HUES6 (cell line): ENCODE measurements at regions not wholly inside any gene's neighbourhood (a gene's known extent, or its start where the extent isn't known, plus 50 kb on each side); places are given as distances from the start of the nearest gene placed in this dataset.

ENCODE experiments used
- H3K27ac ChIP-seq: 2 replicates; pipeline ENCODE4 v1.7.0; 2013; ENCODE audit warnings: low read depth, mild to moderate bottlenecking, low read length, inconsistent platforms
- H3K27me3 ChIP-seq: 2 replicates; pipeline ENCODE4 v1.6.1; 2013; ENCODE audit warnings: low read length; ENCODE audit not compliant: control insufficient read depth, insufficient read depth
- H3K36me3 ChIP-seq: 2 replicates; pipeline ENCODE4 v1.6.1; 2013; ENCODE audit warnings: low read length; ENCODE audit not compliant: control insufficient read depth, insufficient read depth
- H3K4me1 ChIP-seq: 2 replicates; pipeline ENCODE4 v1.6.1; 2013; ENCODE audit warnings: low read length; ENCODE audit not compliant: control insufficient read depth, insufficient read depth
- H3K4me3 ChIP-seq: 2 replicates; pipeline ENCODE4 v1.5.1; 2013; ENCODE audit warnings: low read depth, low read length
- H3K9ac ChIP-seq: one replicate; pipeline ENCODE4 v1.6.1; 2013; ENCODE audit warnings: mild to moderate bottlenecking, low read length
- H3K9me3 ChIP-seq: 2 replicates; pipeline ENCODE4 v1.6.1; 2013; ENCODE audit warnings: low read depth, low read length; ENCODE audit not compliant: control insufficient read depth, insufficient read depth

DNA sequence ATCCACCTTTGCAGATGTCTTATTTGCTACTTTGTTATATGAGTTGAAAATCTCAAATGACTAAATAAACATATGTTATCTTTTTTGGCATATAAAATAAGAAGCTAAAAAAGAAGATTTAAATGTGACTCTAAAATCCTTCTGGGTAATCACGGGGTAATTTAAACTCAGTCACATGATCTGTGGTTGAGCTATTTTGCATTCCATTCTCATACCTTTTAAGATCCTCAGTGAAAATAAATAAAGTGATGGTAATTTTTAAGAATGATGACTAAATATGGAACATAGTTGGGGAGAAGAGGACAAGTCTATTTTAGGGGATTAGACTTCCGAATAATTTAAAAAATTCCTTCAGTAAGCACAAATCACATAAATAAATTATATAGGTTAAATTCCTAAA is 1076.8 kb downstream of the TUSC7 start:
- Histone ChIP-seq H3K9me3 (no peaks in the 10 kb centered on the region), H3K4me1 (peaks cover 28% of the 10 kb centered on the region), H3K9ac (no peak overlapping the region), H3K36me3 (no peaks in the 10 kb centered on the region), H3K27ac (no peak overlapping the region), H3K27me3 (no peaks in the 10 kb centered on the region), H3K4me3 (no peak overlapping the region)

DNA sequence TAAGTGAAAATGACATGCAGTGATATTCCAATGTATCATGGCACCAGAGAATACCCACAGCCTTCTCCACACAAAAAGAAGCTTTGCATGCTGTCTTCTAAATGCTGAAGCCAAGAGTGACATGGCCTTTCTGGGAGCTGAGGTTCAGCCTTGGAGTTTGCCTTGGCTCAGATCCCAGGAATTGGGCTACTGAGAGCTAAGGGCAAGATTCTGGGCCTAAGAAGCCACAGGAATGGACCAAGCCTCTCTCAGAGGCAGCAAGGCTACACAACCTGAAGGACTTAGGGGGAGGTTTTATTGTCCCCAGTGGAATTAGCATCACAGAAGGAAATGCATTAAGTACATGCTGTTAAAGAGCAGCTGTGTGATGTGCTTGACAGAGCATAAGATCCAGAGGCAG is 1078.5 kb downstream of the TUSC7 start:
- H3K36me3 ChIP-seq: no peaks in the 10 kb centered on the region
- H3K9me3 ChIP-seq: no peaks in the 10 kb centered on the region
- H3K9ac ChIP-seq: no peak overlapping the region
- H3K4me1 ChIP-seq: peaks cover 28% of the 10 kb centered on the region
- H3K27ac ChIP-seq: no peak overlapping the region
- no peaks in the 10 kb centered on the region for H3K27me3 ChIP-seq
- H3K4me3 ChIP-seq: no peak overlapping the region

- Histone ChIP-seq H3K4me1 (peaks cover 28% of the 10 kb centered on the region), H3K27me3 (no peaks in the 10 kb centered on the region), H3K9me3 (no peaks in the 10 kb centered on the region), H3K36me3 (no peaks in the 10 kb centered on the region), H3K9ac (no peak overlapping the region), H3K27ac (no peak overlapping the region), H3K4me3 (no peak overlapping the region)
Observed at GRCh38 chr3:117788506-117788905, 1078.9 kb downstream of the TUSC7 start.

DNA sequence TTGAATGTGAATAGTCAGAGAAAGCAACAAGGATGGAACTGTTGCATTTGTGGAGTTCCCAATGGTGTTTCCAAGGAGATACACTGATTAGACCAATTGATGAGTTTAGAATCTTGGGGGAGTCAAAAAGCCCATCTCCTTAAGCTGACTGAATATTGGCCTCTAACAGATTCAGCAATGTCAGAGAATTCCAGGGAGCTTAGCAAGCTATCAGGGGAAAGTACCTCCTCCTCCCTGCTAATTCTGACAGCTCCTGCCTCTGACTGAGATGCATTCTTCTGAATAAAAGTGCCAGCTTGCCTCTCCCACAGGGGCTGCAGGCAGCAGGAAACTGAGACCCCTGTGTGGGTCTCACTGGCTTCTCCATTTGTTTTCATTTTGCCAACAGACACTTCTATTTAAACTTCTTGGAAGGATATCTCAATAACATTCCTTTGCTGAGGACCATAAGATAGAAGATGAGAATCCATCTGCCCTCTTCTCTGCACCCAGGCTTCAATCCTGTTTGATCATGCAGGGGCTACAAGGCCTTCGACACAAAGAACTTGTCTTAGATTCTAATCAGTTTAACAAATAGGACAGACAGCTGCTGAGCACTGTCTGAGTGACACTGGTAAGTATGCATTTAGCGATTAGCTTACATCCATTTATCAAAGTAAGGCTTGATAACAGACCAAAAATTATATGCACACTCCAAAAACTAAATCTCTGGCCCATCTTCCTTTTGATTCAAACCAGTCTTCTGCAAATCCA is 1080.8 kb downstream of the TUSC7 start:
- H3K4me3 ChIP-seq: no peak overlapping the region
- peaks cover 28% of the 10 kb centered on the region for H3K4me1 ChIP-seq
- H3K9ac ChIP-seq: no peak overlapping the region
- H3K9me3 ChIP-seq: no peaks in the 10 kb centered on the region
- H3K27ac ChIP-seq: no peak overlapping the region
- H3K36me3 ChIP-seq: no peaks in the 10 kb centered on the region
- H3K27me3 ChIP-seq: no peaks in the 10 kb centered on the region

DNA sequence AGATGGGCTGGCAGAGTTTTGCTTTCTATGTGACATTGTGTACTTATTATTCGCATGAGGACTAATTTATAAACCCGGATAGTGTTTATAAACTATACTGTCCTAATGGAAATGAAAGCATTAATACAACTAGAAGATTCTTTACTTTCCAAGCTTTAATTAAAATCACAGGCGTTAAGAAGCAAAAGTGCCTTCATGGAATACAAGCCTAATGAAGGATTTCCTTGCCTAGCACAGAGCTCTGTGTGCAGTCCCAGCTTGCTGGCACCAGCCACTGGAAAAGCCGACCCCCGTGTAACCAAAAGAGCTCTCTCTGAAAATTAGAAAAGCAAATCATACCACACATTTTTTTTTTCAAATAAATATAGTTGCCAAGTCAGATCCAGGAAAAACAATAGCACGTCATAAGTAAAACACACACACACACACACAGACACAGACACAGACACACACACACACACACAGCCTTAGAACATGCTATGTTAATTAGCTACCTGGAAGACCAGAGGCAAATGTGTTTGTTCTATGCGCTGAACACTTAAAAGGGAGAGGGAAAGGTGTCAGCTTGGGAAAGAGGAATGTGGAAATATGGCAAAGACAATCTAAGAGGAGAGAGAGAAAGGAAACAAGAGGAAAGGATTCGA is 1084.2 kb downstream of the TUSC7 start:
- no peak overlapping the region for H3K4me3 ChIP-seq
- peaks cover 19% of the 10 kb centered on the region for H3K4me1 ChIP-seq
- no peaks in the 10 kb centered on the region for H3K27me3 ChIP-seq
- H3K36me3 ChIP-seq: no peaks in the 10 kb centered on the region
- no peaks in the 10 kb centered on the region for H3K9me3 ChIP-seq
- no peak overlapping the region for H3K27ac ChIP-seq
- no peak overlapping the region for H3K9ac ChIP-seq

DNA sequence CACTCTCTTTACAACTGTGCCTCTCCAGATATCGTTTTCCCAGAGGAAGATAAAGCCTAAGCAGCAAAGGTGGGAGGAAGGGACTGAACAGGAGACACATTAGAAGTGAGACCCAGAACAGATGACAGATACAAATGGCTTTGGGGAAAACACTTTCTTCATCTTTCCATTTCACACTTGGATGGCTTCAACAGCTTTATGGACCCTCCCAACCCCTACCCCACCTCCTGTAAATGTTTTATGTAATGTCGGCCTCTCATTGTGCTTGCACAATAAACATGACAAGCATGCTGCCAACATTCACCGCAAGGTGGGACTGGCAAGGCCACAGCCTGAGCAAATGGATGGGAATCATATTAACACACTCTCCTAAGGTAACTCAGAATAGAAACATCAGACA is 1088.6 kb downstream of the TUSC7 start:
- H3K9me3 ChIP-seq: no peaks in the 10 kb centered on the region
- H3K9ac ChIP-seq: no peak overlapping the region
- no peaks in the 10 kb centered on the region for H3K27me3 ChIP-seq
- H3K36me3 ChIP-seq: no peaks in the 10 kb centered on the region
- H3K27ac ChIP-seq: no peak overlapping the region
- peaks cover 8% of the 10 kb centered on the region for H3K4me1 ChIP-seq
- H3K4me3 ChIP-seq: no peak overlapping the region

GRCh38 chr3:117798687-117799386 is 1089.3 kb downstream of the TUSC7 start:
- no peaks in the 10 kb centered on the region for H3K9me3 ChIP-seq
- no peak overlapping the region for H3K27ac ChIP-seq
- no peak overlapping the region for H3K9ac ChIP-seq
- no peaks in the 10 kb centered on the region for H3K36me3 ChIP-seq
- peaks cover 8% of the 10 kb centered on the region for H3K4me1 ChIP-seq
- no peaks in the 10 kb centered on the region for H3K27me3 ChIP-seq
- H3K4me3 ChIP-seq: no peak overlapping the region

- Histone ChIP-seq H3K27ac (no peak overlapping the region), H3K9me3 (no peaks in the 10 kb centered on the region), H3K36me3 (no peaks in the 10 kb centered on the region), H3K4me1 (peaks cover 8% of the 10 kb centered on the region), H3K27me3 (no peaks in the 10 kb centered on the region), H3K4me3 (no peak overlapping the region), H3K9ac (no peak overlapping the region)
Observed at GRCh38 chr3:117799387-117799735, 1089.8 kb downstream of the TUSC7 start.

DNA sequence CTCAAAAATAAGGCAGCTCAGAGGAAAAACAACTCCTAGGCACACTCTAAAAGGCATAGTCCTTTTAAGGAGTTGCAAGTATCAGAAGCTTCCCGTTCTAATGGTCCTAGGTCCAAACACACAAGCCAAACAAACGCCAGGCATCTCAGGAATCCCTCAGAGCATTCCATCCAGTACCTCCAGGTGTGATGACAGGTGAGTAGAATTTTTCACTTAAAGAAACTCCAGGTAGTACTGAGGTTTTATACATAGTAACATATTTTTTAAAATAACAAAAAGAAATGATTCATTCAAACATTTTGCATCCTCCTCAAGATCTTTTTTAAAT is 1092.3 kb downstream of the TUSC7 start:
- Histone ChIP-seq H3K9me3 (no peaks in the 10 kb centered on the region), H3K9ac (peak overlapping the region; percentile 22), H3K36me3 (no peaks in the 10 kb centered on the region), H3K27ac (peak overlapping the region; percentile 50), H3K4me3 (no peak overlapping the region), H3K27me3 (no peaks in the 10 kb centered on the region), H3K4me1 (peaks cover 8% of the 10 kb centered on the region)

DNA sequence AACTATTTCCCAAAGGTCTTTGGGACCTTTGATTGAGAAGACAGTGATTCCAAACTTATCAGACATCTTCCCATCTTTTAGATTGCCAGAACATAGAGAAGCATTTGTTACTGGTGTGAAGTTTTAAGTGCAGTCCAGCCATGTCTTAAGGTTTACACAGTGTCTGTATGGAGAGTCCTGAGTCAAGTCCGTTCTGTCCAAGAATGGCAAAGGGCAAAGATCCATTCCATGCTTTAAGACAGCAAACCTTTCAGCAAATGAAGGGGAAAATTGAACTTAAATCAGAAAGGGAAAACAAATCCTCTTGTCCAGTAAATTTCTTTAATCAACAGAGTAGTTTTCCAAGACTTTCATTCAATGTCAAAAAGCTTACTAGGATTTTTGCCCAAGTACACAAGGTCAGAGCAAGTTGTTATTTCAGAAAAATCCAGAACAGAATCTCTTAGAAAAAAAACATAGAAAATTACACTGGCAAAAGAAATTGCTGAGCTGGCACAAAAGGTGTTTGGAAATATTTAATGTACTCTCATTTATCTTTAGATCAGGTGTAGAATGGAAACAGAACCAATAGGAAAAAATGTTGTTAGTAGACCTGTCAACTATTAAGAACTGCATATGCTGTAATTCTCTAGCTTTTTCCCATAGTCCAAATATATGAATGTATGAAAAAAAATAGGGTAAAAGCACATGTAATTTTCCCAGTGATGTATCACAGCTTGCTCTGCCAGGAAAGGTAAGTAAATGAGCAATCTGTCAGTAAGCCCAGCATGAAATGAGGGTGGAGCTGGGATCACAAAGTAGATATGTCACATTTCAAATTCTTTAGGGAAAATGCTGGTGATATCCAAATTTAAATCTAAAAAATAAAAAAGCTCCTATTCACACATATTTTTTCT is 1099.9 kb downstream of the TUSC7 start:
- no peak overlapping the region for H3K4me3 ChIP-seq
- no peaks in the 10 kb centered on the region for H3K27me3 ChIP-seq
- H3K4me1 ChIP-seq: no peaks in the 10 kb centered on the region
- no peak overlapping the region for H3K27ac ChIP-seq
- H3K9me3 ChIP-seq: no peaks in the 10 kb centered on the region
- H3K36me3 ChIP-seq: no peaks in the 10 kb centered on the region
- no peak overlapping the region for H3K9ac ChIP-seq
